ENCODE measurements at regions not wholly inside any gene's neighbourhood (a gene's known extent, or its start where the extent isn't known, plus 50 kb on each side); places are given as distances from the start of the nearest gene placed in this dataset.

DNA sequence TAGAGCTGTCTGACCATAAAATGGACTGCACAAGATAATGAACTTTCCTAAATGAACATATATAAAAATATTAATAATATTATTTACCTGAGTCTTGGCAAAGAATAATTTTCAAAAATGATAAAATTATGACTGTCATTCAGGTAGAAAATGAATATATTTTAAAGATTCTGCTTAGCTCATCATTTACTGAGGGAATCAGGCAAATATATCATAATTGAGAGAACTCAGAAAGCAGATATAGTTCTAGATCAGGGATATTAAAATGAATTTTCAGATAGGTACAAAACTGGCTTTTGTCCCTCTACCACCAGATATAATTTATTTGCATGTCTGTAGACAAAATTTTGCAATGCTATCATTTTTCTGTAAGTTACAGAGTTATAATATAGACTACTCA lies 86.1 kb upstream of the CPM start:
- Mint-ChIP-seq H3K36me3 (ENCODE audit: insufficient read depth) (no peaks in the 10 kb centered on the region), H3K4me3 (no peak overlapping the region), H3K4me1 (ENCODE audit: low read depth) (no peaks in the 10 kb centered on the region), H3K9me3 (no peaks in the 10 kb centered on the region), H3K27me3 (ENCODE audit: low read depth) (peaks cover 10% of the 10 kb centered on the region)
- DNase-seq = no peak
- no peak for ATAC-seq

DNA sequence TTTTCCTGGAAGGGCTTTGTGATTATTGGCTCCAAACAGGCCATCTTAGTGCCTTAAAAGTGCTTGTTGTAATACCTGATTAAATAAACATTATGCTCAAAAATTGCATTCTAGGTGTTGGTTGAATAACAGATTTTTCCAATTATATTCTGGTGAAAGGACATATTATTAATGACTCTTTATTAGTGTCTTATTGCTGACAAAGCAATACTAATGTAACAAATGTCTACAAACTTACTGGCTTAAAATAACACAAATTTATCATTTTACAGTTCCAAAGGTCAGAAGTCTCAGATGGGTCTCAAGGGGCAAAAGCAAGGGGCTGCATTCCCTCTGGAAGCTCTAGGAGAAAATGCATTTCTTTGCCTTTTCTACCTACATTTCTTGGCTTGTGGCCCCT lies 86.9 kb upstream of the CPM start:
- Mint-ChIP-seq H3K27me3 (ENCODE audit: low read depth) (peaks cover 10% of the 10 kb centered on the region), H3K4me1 (ENCODE audit: low read depth) (no peaks in the 10 kb centered on the region), H3K9me3 (no peaks in the 10 kb centered on the region), H3K36me3 (ENCODE audit: insufficient read depth) (no peaks in the 10 kb centered on the region), H3K4me3 (no peak overlapping the region)
- ATAC-seq = no peak
- no peak for DNase-seq

DNA sequence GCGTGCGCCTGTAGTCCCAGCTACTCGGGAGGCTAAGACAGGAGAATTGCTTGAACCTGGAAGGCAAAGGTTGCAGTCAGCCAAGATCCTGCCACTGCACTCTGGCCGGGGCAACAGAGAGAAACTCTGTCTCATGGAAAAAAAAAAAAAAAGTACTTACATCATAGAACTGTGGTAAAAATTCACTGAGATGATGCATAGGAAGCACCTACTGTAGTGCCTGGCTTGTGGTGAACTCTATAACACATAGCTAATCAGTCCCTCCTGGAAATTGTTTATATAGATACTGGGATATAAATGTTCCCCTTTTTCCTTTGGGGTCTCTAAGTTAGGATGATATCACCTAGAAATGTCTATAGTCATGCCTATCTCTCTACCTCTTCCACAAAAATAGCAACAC lies 89.7 kb upstream of the CPM start:
- DNase-seq (no peak), ATAC-seq (no peak)
- Mint-ChIP-seq H3K4me3 (no peak overlapping the region), H3K9me3 (no peaks in the 10 kb centered on the region), H3K27me3 (ENCODE audit: low read depth) (peaks cover 15% of the 10 kb centered on the region), H3K36me3 (ENCODE audit: insufficient read depth) (no peaks in the 10 kb centered on the region), H3K4me1 (ENCODE audit: low read depth) (no peaks in the 10 kb centered on the region)

DNA sequence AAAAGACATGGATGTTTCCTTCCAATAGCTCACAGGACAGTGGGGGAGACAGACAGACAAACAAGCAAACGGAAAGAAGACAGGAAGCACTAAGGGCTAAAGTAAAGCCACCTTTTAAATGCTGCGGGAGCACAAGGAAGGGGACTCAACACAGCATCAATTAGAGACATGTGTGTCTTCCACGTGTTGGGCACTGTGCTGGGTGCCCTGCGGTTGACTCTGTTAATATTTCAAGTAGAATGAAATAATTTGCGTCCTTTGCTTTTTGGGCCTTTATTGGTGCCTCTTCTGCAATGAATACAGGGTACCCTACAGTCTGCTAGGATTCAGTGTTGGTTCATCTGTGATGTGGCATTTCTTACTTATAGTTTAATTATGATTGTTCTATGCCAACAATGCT lies 90.9 kb upstream of the CPM start:
- H3K9me3 Mint-ChIP-seq = no peaks in the 10 kb centered on the region
- DNase-seq (no peak), ATAC-seq (no peak)
- no peaks in the 10 kb centered on the region for H3K4me1 Mint-ChIP-seq (ENCODE audit: low read depth)
- no peaks in the 10 kb centered on the region for H3K36me3 Mint-ChIP-seq (ENCODE audit: insufficient read depth)
- peaks cover 8% of the 10 kb centered on the region for H3K27me3 Mint-ChIP-seq (ENCODE audit: low read depth)
- H3K4me3 Mint-ChIP-seq = no peak overlapping the region

DNA sequence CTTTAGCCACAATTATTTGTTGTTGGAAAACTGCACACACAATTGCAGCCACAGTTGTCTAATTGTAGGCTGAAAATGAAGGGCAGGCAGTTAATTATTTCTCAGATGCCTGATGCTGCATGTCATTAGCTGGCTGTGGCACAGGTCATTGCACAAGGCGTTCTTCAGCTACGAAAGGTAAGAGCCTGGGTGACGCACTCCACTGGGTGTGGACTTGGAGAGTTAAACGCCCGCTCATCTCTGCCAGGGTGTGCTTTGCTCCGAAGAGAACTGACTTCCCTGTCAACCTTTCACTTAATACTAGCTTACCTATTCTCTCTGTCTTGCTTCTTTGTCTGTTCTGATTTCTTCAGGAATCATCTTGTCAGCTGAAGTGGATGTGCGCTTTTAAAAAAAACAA lies 91.4 kb upstream of the CPM start:
- Mint-ChIP-seq H3K4me1 (ENCODE audit: low read depth) (no peaks in the 10 kb centered on the region), H3K36me3 (ENCODE audit: insufficient read depth) (no peaks in the 10 kb centered on the region), H3K9me3 (no peaks in the 10 kb centered on the region), H3K27me3 (ENCODE audit: low read depth) (peaks cover 8% of the 10 kb centered on the region), H3K4me3 (no peak overlapping the region)
- ATAC-seq (no peak), DNase-seq (no peak)

DNA sequence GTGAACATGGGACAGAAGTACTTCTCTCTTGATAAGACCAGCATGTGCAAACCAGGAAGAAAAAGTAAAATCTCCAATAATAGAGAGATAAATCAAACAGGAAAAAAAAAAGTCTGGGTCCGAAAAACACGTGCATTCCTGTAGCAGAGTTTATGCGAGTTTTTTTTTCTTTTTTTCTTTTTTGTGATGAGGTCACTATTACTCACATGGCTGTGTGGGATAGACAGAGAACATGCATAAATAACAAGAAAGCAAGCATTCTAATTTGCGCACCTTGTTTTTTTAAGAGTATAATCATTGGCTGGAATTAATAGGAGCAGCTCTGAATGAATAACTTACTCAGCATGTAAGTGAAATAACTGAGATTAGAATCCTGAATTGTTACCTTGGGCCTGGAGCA lies 91.9 kb upstream of the CPM start:
- H3K27me3 Mint-ChIP-seq (ENCODE audit: low read depth) = peaks cover 8% of the 10 kb centered on the region
- H3K36me3 Mint-ChIP-seq (ENCODE audit: insufficient read depth) = no peaks in the 10 kb centered on the region

DNA sequence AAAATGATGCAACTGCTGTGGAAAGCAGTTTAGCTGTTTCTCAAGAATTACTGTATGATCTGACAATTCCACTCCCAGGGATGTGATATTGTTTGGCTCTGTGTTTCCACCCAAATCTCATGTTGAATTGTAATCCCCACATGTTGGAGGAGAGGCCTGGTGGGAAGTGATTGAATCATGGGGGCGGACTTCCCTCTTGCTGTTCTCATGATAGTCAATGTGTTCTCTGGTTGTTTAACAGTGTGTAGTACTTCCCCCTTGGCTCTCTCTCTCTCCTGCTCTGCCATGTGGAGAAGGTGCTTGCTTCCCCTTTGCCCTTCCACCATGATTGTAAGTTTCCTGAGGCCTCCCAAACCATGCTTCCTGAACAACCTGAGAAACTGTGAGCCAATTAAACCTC lies 93.4 kb upstream of the CPM start:
- DNase-seq = no peak
- Mint-ChIP-seq H3K27me3 (ENCODE audit: low read depth) (peaks cover 8% of the 10 kb centered on the region), H3K36me3 (ENCODE audit: insufficient read depth) (no peaks in the 10 kb centered on the region), H3K4me3 (no peak overlapping the region), H3K4me1 (ENCODE audit: low read depth) (no peaks in the 10 kb centered on the region), H3K9me3 (no peaks in the 10 kb centered on the region)
- ATAC-seq = no peak

More for the DNA sequence above, 91.9 kb upstream of the CPM start:
- H3K9me3 Mint-ChIP-seq = no peaks in the 10 kb centered on the region
- ATAC-seq (no peak), DNase-seq (no peak)
- no peaks in the 10 kb centered on the region for H3K4me1 Mint-ChIP-seq (ENCODE audit: low read depth)
- H3K4me3 Mint-ChIP-seq = no peak overlapping the region

DNA sequence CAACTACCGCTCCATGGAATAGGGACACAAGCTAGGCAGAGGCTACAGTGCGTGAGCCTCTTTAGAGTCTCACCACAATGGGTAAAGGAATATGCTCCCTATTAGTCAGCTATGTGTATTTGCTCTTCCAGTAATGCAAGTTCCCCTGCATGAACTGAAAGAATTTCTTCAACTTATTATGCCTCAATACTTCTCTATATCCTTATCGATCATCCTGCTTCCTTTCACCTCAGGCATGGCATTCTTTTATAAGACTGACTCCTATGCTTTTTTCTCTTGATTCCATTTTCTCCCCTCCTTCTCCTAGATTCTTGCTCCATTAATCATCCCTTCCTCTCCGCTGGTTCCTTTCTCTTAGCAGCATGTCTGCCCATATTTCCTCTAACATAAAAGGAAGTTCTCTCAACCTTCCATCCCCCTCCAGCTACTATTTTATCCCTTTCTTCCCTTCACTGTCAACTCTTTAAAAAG lies 94.5 kb upstream of the CPM start:
- H3K9me3 Mint-ChIP-seq = no peaks in the 10 kb centered on the region
- H3K4me3 Mint-ChIP-seq = no peak overlapping the region
- H3K36me3 Mint-ChIP-seq (ENCODE audit: insufficient read depth) = no peaks in the 10 kb centered on the region
- no peak for DNase-seq
- no peak for ATAC-seq
- H3K4me1 Mint-ChIP-seq (ENCODE audit: low read depth) = no peaks in the 10 kb centered on the region
- H3K27me3 Mint-ChIP-seq (ENCODE audit: low read depth) = peaks cover 8% of the 10 kb centered on the region

DNA sequence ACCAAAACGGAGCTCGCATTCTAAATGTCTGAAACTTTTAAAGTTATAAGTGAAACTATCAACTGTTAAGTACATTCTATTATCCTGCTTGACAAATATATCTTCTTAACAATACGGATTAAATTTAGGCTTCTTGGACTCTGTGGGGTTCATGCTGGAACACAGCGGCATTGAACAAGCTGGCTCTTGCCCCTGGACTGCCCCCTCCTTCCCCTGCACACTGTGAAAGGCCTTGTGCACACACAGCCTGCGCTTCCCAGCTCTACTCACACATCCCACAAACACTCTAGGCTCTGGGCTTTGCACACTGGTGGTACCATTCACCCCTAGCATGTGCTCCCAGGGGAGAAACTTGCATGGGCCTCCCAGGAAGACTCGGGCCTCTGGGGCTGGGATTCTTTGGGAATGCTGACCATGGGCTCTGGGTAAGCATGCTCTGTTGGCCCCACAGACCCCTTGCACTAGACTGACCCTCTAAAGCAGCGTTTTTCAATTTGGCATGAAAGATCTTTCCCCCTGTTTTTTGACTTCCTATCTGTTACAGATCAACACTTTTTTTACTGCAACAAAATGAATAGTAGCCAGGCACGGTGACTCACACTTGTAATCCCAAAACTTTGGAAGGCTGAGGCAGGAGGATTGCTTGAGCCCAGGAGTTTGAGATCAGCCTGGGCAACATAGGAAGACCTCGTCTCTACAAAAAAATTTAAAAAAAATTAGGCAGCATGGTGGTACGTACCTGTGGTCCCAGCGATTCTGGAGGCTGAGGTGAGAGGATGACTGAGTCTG lies 96.2 kb upstream of the CPM start:
- H3K36me3 Mint-ChIP-seq (ENCODE audit: insufficient read depth) = no peaks in the 10 kb centered on the region
- DNase-seq = no peak
- no peaks in the 10 kb centered on the region for H3K4me1 Mint-ChIP-seq (ENCODE audit: low read depth)
- ATAC-seq = no peak
- H3K9me3 Mint-ChIP-seq = no peaks in the 10 kb centered on the region
- H3K4me3 Mint-ChIP-seq = no peak overlapping the region
- H3K27me3 Mint-ChIP-seq (ENCODE audit: low read depth) = peaks cover 5% of the 10 kb centered on the region

DNA sequence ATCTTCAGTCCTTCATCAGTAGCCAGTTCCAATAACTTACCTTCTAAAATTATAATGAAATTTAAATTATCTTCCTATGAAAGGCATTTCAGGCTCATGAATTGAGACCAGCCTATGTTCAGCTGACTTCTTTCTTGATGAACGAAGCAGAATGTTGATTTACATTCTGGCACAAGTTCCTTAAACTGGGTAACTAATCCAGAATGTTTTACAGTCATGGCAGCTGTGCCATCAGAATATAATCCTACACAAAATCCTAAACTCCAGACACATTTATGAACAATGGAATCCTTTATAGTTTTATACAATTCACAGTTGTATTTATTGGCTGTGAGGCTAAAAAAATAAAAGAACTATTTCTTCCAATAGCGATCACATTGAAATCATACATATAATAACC lies 97.3 kb upstream of the CPM start:
- Mint-ChIP-seq H3K36me3 (ENCODE audit: insufficient read depth) (no peaks in the 10 kb centered on the region), H3K9me3 (no peaks in the 10 kb centered on the region), H3K27me3 (ENCODE audit: low read depth) (peaks cover 8% of the 10 kb centered on the region), H3K4me1 (ENCODE audit: low read depth) (no peaks in the 10 kb centered on the region), H3K4me3 (no peak overlapping the region)
- ATAC-seq (no peak), DNase-seq (no peak)

DNA sequence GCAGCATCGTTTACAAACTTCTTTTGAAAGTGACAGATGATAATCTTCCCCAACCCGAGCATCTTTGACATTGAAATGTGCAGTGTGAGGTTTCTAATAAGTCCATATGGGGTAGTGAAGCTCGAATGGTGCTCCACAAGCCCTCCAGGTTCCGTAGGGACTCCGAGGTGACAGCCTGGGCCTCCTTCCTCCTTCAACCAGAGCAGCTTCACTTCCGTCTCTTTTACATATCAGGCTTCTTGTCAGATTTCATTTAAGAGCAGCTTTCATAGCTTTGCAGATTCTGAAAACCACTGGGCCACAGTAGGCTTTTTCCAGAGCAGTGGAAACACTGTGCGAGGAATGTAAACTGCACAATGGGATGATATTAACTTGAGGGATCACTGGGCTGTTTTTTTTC lies 103.6 kb upstream of the CPM start:
- no peaks in the 10 kb centered on the region for H3K36me3 Mint-ChIP-seq (ENCODE audit: insufficient read depth)
- no peak for ATAC-seq
- no peak for DNase-seq
- no peaks in the 10 kb centered on the region for H3K9me3 Mint-ChIP-seq
- H3K27me3 Mint-ChIP-seq (ENCODE audit: low read depth) = peaks cover 4% of the 10 kb centered on the region
- H3K4me1 Mint-ChIP-seq (ENCODE audit: low read depth) = no peaks in the 10 kb centered on the region
- no peak overlapping the region for H3K4me3 Mint-ChIP-seq

DNA sequence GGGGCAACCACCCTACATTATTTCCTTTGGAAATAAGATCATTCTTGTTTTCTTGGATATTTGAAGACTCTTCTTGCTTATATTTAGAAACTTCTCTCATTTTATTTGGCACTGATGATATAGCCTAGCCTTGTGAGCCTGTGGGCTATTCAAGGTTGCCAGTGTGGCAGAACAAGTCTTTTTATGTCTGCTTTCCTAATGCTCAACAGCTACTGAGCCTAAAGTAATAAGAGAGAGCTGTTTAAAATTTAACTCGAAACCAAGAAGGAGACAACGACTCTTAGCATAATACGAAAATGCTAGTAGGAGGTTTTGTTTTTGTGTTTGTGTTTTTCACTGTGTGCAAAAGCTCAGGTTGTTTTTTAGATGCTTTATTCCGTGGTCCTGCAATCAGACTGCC lies 104.0 kb upstream of the CPM start:
- Mint-ChIP-seq H3K27me3 (ENCODE audit: low read depth) (peaks cover 4% of the 10 kb centered on the region), H3K4me3 (no peak overlapping the region), H3K9me3 (no peaks in the 10 kb centered on the region), H3K36me3 (ENCODE audit: insufficient read depth) (no peaks in the 10 kb centered on the region), H3K4me1 (ENCODE audit: low read depth) (no peaks in the 10 kb centered on the region)
- DNase-seq = no peak
- no peak for ATAC-seq

DNA sequence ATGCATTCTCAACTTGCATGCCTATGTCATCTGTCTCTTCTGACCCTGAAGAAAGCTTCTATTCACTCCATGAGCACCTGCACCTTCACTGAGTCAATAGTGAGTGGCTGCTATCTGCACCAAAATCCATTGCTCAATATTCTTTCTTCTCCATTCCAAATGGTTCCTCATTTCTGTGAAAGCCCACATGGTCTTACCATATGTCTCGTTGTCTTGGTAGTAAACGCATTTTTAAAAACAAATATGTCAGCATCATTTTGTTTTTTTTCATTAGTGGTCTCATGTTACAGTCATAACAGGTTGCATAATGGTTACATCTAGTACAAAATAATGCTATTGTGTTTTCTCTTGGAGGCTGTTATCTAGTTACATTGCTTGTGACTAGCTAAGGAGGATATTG lies 106.9 kb upstream of the CPM start:
- no peaks in the 10 kb centered on the region for H3K36me3 Mint-ChIP-seq (ENCODE audit: insufficient read depth)
- H3K4me1 Mint-ChIP-seq (ENCODE audit: low read depth) = no peaks in the 10 kb centered on the region
- peaks cover 2% of the 10 kb centered on the region for H3K27me3 Mint-ChIP-seq (ENCODE audit: low read depth)
- DNase-seq (no peak), ATAC-seq (no peak)
- H3K4me3 Mint-ChIP-seq = no peak overlapping the region
- no peaks in the 10 kb centered on the region for H3K9me3 Mint-ChIP-seq

DNA sequence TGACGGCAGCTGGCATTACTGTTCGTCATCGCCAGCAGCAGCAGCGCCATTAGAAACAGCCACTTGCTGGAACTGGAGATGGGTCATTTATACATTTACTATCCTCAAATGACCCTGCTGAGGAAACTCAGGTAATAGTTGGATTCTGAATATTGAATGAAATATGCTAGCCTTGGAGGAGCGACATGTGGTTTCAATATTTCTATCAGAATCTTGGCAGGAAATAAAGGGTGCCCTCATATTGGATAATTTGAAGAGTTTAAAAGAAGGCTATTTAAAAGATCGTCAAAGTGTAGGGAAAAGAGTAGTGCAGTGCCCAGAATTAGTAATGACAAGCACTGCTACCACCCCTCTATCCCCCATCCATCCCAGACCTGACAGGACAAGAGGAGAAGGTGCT lies 109.6 kb upstream of the CPM start:
- Mint-ChIP-seq H3K4me3 (no peak overlapping the region), H3K27me3 (ENCODE audit: low read depth) (peaks cover 8% of the 10 kb centered on the region), H3K4me1 (ENCODE audit: low read depth) (no peaks in the 10 kb centered on the region), H3K9me3 (no peaks in the 10 kb centered on the region), H3K36me3 (ENCODE audit: insufficient read depth) (no peaks in the 10 kb centered on the region)
- no peak for ATAC-seq
- no peak for DNase-seq

DNA sequence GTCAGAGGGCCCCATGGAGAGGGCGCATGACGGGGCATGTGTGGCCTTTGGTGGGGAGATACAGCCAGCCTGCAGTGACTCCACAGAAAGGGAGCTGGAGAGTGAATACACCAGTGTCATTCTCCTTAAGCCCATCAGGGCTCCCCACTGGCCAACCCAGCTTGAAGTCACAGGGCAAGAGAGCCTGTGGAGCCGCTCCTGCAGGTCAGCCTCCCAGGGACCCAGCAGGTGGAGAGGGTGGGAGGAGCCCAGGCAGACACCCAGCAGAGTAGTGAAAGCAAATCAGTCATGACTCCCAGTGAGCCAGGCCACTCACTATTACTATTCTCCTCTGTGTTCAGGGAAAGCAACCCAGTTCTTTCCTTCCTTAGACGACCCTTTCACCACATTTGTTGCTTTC lies 110.0 kb upstream of the CPM start:
- H3K27me3 Mint-ChIP-seq (ENCODE audit: low read depth) = peaks cover 8% of the 10 kb centered on the region
- ATAC-seq (no peak), DNase-seq (no peak)
- H3K4me1 Mint-ChIP-seq (ENCODE audit: low read depth) = no peaks in the 10 kb centered on the region
- no peaks in the 10 kb centered on the region for H3K36me3 Mint-ChIP-seq (ENCODE audit: insufficient read depth)
- H3K4me3 Mint-ChIP-seq = no peak overlapping the region
- no peaks in the 10 kb centered on the region for H3K9me3 Mint-ChIP-seq

DNA sequence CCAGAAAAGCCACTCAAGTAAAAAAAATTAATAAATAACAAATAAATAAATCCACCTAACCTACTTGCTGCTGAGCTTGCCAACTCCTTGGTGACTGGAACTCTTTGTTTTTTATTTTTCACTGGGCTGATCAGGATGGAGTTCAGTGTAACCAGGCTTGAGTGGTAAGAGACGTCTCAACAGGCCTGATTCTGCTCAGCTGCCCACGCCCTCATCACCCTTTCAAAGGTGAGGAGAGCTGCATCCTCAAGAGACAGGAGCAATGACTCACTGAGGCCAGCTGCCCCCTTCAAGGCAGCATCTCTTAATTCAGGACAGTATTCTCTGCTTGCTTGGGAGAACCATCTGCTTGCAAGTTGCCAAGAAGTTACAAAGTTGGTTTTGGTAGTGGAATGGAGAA lies 111.9 kb upstream of the CPM start:
- Mint-ChIP-seq H3K9me3 (no peaks in the 10 kb centered on the region), H3K36me3 (ENCODE audit: insufficient read depth) (no peaks in the 10 kb centered on the region), H3K4me3 (no peak overlapping the region), H3K4me1 (ENCODE audit: low read depth) (no peaks in the 10 kb centered on the region), H3K27me3 (ENCODE audit: low read depth) (peaks cover 13% of the 10 kb centered on the region)
- DNase-seq = no peak
- no peak for ATAC-seq
